C4-2B (cell line): ENCODE measurements at regions not wholly inside any gene's neighbourhood (a gene's known extent, or its start where the extent isn't known, plus 50 kb on each side); places are given as distances from the start of the nearest gene placed in this dataset.

ENCODE experiments used
- CTCF ChIP-seq: fragments of 450-650 bp; conservative IDR thresholded peaks from 2 replicates; pipeline ENCODE4 v1.5.1; 2017; ENCODE audit warnings: mild to moderate bottlenecking
- ZFX ChIP-seq: fragments of 450-650 bp; IDR thresholded peaks from 2 replicates; pipeline ENCODE4 v1.6.1; 2017

GRCh38 chr6:140209775-140210174 lies 835.3 kb upstream of the CITED2 start:
- no peak for TF ChIP-seq CTCF
- no peak for TF ChIP-seq ZFX
